Activated CD8-positive, alpha-beta memory T cell treated with anti-CD3 and anti-CD28 coated beads for 48 hours (primary cell): ENCODE measurements at regions not wholly inside any gene's neighbourhood (a gene's known extent, or its start where the extent isn't known, plus 50 kb on each side); places are given as distances from the start of the nearest gene placed in this dataset.
"Not testable (repeated sequence)": the region's sequence is repeated elsewhere in the genome, so short reads cannot be mapped to it uniquely, and the experiment has no call there.

Experiments used
- DNase-seq, 3 experiments: peaks; one replicate each; pipeline ENCODE4 v3.0.0-alpha.2; 2020; ENCODE audit warnings: low read depth in 2 of 3, low spot score in 2 of 3

DNA sequence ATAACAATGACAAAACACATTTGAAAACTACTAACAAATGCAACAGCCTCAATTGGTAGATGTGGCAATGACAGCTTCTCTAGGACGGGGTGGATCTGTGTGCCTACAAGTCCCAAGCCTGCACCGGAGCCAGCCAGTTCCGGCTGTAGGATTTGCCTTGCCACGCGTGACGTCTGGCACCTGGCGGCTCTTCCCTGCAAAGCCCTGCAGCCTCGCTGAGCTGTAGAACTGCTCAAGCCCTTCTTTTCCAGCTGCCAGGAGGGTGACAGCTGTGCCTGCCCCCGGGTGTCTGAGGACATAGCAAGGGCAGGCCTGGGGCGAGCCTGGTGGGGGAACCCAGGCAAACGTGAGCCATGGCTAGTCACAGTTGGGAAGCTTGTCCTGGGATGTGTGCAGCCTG lies 4388.0 kb upstream of the TPTE start:
- DNase-seq, result not testable (repeated sequence)

GRCh38 chr21:6133852-6134630 lies 4387.3 kb upstream of the TPTE start:
- not testable (repeated sequence) for DNase-seq

DNA sequence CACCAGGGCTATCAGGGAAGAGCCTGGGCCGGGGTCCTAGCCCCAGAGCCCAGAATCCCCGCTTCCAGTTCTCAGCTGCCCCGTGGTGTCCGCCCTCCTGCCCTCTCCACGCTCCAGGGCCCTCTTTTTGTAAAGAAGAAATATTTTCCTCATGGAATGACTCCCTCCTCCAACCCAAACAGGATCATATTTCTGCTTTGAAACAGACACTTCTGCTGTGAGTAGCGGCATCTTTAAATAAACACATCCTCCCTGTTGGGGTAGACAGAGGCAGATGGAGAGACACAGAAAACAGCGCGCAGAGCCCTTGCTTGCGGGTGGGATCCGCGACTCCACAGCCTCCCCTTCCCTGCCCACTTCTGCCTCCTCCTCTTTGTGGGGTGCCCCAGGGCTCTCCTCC lies 4384.7 kb upstream of the TPTE start:
- not testable (repeated sequence) for DNase-seq

- not testable (repeated sequence) for DNase-seq
These were observed 4382.9 kb upstream of the TPTE start for GRCh38 chr21:6138244-6139136.

DNA sequence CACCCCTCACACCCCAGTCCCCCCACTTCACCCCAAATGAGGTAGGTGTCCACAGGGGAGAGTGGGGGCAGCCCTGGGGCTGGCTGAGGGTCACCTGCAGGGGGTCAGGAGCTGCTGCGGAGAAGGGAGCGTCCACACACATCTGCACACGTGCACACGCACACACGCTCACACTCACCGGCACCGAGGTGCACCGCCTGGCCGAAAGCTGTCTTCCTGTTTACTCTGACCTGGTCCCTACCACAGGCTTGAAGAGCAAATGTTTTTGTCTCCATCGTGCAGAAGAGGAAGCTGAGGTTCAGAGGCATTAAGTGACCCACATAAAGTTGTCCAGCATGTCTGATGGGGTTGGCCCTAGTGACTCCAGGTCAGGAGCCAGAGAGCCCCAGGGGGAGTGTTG lies 4382.1 kb upstream of the TPTE start:
- DNase-seq, result not testable (repeated sequence)

- DNase-seq, result not testable (repeated sequence)
These were observed 4381.5 kb upstream of the TPTE start for GRCh38 chr21:6139862-6140261.

DNA sequence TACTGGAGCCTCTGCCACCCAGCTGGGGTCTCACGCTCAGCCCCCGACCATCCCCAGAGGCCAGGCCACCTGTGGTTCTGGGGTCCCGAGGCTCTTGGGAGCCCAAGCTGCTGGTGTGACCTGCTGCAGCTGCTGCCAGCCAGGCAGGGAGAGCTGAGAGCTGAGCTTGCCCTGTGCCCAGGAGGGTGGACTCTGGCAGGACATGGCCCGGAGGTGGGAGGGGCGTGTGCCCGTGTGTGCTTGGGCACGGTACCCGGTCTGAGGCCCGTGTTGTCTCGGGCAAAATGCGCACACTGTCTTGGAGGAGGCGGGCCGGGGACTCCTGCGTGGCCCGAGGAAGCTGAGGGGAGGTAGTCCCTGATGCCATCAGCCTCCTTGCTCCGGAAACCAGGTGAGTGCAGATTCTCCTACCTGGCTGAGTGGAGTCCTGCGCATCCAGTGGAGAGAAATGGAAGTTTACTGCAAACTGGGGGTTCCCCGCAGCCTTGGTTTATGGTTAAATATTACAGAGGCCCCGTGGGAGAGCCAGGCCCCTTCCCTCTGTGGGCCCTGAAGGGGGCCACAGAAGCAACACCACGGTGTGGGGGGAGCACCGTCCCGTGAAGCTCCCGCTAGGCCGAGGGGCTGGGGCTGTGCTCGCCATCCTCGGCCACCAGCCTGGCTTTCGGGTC lies 4380.8 kb upstream of the TPTE start:
- DNase-seq, result not testable (repeated sequence)

GRCh38 chr21:6141138-6141474 lies 4380.3 kb upstream of the TPTE start:
- DNase-seq, result not testable (repeated sequence)

GRCh38 chr21:6153154-6153553 lies 4368.2 kb upstream of the TPTE start:
- not testable (repeated sequence) for DNase-seq

- DNase-seq, result not testable (repeated sequence)
These were observed 4366.7 kb upstream of the TPTE start for GRCh38 chr21:6154524-6155320.

- DNase-seq, result not testable (repeated sequence)
These were observed 4364.5 kb upstream of the TPTE start for GRCh38 chr21:6156712-6157389.

DNA sequence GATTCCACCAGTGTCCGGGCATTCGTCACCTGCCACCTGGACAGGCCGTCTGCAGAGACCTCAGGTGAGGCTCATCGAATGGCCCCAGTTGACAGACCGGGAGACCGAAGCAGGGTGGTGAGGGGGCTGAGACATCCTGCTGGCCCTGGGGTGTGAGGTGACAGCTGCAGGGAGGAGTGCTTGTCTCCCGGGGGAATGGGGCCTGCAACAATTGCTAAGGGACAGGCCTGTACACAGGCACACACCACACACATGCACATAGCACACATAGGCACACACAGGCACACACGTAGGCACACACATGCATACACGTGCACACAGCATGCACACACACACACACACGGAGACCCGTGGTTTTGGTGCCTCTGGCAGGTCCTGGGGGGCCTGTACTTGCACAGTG lies 4363.9 kb upstream of the TPTE start:
- not testable (repeated sequence) for DNase-seq

GRCh38 chr21:6158171-6158570 lies 4363.2 kb upstream of the TPTE start:
- DNase-seq, result not testable (repeated sequence)
